ENCODE measurements at regions not wholly inside any gene's neighbourhood (a gene's known extent, or its start where the extent isn't known, plus 50 kb on each side); places are given as distances from the start of the nearest gene placed in this dataset.

DNA sequence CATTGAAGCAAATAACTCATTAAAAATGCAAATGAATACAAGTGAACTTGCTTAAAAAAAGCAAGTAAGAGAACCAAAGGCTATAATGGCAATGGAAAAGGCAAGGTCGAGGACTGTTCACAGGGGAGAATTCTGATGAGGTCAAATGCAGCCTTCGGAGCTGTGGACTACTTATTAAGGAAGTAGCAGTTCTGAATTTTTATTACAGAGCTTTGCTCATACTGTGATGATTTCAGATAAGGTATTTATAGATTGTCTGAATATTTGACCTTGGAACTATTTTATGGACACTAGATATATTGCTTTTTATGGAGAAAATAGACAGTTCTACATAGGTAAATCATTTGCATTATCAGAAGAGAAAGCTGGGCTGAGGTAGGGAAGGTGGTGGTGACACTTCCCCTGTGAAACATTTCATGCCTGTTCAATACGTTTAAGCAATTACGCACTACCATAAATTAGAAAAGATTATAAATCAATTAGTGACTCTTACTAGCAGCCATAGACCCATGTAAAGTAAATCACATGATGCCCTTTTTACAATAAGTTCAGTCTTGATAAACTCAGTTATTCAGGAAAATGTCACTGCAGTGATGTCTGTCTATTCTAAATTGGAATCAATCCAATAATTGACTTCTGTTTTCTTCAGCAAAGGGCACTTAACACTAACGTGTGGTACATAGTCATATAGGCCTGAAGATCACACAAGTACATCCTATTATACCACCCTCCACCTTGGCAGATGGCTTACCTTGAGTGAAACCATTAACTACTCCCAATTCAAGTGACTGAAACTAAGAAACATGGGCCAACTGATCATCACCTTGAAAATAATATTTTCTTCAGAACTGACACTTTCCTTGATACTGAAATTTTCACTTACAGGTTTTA is 260.0 kb downstream of the KLF12 start:
- TF ChIP-seq EZH2 (IDR thresholded peaks at IDR 0.05; ENCODE audit: borderline replicate concordance, insufficient read depth, low read length, poor library complexity, severe bottlenecking) (no peak), RAD21 (conservative IDR thresholded peaks at IDR 0.05) (no peak), EP300 (conservative IDR thresholded peaks at IDR 0.05; ENCODE audit: poor library complexity, severe bottlenecking) (no peak), MXI1 (conservative IDR thresholded peaks at IDR 0.05; ENCODE audit: poor library complexity, severe bottlenecking) (no peak), TAF1 (IDR thresholded peaks at IDR 0.05; ENCODE audit: low read depth) (no peak)
- TF ChIP-seq, protein P1, sequence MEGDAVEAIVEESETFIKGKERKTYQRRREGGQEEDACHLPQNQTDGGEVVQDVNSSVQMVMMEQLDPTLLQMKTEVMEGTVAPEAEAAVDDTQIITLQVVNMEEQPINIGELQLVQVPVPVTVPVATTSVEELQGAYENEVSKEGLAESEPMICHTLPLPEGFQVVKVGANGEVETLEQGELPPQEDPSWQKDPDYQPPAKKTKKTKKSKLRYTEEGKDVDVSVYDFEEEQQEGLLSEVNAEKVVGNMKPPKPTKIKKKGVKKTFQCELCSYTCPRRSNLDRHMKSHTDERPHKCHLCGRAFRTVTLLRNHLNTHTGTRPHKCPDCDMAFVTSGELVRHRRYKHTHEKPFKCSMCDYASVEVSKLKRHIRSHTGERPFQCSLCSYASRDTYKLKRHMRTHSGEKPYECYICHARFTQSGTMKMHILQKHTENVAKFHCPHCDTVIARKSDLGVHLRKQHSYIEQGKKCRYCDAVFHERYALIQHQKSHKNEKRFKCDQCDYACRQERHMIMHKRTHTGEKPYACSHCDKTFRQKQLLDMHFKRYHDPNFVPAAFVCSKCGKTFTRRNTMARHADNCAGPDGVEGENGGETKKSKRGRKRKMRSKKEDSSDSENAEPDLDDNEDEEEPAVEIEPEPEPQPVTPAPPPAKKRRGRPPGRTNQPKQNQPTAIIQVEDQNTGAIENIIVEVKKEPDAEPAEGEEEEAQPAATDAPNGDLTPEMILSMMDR (IDR thresholded peaks at IDR 0.05; ENCODE audit: poor library complexity, severe bottlenecking) = no peak
- TF ChIP-seq, protein P2, sequence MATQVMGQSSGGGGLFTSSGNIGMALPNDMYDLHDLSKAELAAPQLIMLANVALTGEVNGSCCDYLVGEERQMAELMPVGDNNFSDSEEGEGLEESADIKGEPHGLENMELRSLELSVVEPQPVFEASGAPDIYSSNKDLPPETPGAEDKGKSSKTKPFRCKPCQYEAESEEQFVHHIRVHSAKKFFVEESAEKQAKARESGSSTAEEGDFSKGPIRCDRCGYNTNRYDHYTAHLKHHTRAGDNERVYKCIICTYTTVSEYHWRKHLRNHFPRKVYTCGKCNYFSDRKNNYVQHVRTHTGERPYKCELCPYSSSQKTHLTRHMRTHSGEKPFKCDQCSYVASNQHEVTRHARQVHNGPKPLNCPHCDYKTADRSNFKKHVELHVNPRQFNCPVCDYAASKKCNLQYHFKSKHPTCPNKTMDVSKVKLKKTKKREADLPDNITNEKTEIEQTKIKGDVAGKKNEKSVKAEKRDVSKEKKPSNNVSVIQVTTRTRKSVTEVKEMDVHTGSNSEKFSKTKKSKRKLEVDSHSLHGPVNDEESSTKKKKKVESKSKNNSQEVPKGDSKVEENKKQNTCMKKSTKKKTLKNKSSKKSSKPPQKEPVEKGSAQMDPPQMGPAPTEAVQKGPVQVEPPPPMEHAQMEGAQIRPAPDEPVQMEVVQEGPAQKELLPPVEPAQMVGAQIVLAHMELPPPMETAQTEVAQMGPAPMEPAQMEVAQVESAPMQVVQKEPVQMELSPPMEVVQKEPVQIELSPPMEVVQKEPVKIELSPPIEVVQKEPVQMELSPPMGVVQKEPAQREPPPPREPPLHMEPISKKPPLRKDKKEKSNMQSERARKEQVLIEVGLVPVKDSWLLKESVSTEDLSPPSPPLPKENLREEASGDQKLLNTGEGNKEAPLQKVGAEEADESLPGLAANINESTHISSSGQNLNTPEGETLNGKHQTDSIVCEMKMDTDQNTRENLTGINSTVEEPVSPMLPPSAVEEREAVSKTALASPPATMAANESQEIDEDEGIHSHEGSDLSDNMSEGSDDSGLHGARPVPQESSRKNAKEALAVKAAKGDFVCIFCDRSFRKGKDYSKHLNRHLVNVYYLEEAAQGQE (IDR thresholded peaks at IDR 0.05; ENCODE audit: borderline replicate concordance) = no peak

Data from neural cell (in vitro differentiated cells).